Vagina (tissue), 2 donors: ENCODE measurements at regions not wholly inside any gene's neighbourhood (a gene's known extent, or its start where the extent isn't known, plus 50 kb on each side); places are given as distances from the start of the nearest gene placed in this dataset.

ENCODE experiments used
- POLR2AphosphoS5 ChIP-seq, 2 donors: sonication (generic); formaldehyde crosslinking; IDR thresholded peaks; one replicate each; pipeline ENCODE4 v1.9.0; 2017; ENCODE audit warnings: antibody characterized with exemption in 2 of 2, mild to moderate bottlenecking in 2 of 2, low read depth in 1 of 2; ENCODE audit not compliant: insufficient read depth in 1 of 2
- TF ChIP-seq, protein P1 (sequence below), 3 experiments: fragments of 450-650 bp in 2 of 3; fragments of 200-600 bp in 1 of 3; sonication (generic) in 1 of 3; IDR thresholded peaks; one replicate each; pipeline ENCODE4 v1.5.1; 2017 to 2019; ENCODE audit warnings: antibody characterized with exemption in 3 of 3, mild to moderate bottlenecking in 2 of 3, moderate library complexity in 2 of 3

DNA sequence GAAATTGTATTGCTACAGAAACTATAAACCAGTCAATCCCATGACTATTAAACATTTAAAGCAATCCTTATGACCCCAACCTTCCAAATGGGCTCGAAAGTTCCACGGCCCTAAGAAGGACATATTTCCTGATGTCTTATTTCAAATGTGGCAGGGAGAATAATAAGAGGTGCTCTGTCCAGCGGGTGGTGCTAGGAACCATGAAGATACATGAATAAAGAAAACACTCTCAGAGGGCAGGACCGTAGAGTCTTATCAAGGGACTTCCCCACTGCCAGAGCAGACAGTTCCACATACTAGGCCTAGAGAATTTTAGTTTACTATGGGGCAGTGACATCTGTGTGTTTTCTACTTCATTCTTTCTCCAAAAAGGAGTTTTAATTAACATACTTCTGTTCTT, 187.1 kb upstream of the PIK3C3 start:
- TF ChIP-seq, protein P1, sequence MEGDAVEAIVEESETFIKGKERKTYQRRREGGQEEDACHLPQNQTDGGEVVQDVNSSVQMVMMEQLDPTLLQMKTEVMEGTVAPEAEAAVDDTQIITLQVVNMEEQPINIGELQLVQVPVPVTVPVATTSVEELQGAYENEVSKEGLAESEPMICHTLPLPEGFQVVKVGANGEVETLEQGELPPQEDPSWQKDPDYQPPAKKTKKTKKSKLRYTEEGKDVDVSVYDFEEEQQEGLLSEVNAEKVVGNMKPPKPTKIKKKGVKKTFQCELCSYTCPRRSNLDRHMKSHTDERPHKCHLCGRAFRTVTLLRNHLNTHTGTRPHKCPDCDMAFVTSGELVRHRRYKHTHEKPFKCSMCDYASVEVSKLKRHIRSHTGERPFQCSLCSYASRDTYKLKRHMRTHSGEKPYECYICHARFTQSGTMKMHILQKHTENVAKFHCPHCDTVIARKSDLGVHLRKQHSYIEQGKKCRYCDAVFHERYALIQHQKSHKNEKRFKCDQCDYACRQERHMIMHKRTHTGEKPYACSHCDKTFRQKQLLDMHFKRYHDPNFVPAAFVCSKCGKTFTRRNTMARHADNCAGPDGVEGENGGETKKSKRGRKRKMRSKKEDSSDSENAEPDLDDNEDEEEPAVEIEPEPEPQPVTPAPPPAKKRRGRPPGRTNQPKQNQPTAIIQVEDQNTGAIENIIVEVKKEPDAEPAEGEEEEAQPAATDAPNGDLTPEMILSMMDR (IDR thresholded peaks at IDR 0.05), result no peak
- TF ChIP-seq POLR2AphosphoS5 (IDR thresholded peaks at IDR 0.05; ENCODE audit: insufficient read depth in 1 of 2, low read depth in 1 of 2), result no peak
